PC-9 (cell line): ENCODE measurements at regions not wholly inside any gene's neighbourhood (a gene's known extent, or its start where the extent isn't known, plus 50 kb on each side); places are given as distances from the start of the nearest gene placed in this dataset.

Source experiments
- BruUV-seq: library from RNA; stranded (reverse); fragments of 400-500 nt; replicated peaks from 2 replicates; lab custom pipeline; 2021; lab: Mats Ljungman, UMichigan
- CTCF ChIA-PET: fragments of 300-600 bp; sonication (Branson Sonifier 250); formaldehyde crosslinking; loops from one replicate; lab custom pipeline; 2022; ENCODE audit warnings: antibody characterized with exemption; lab: Charles Lee
- POLR2A ChIA-PET: fragments of 300-600 bp; sonication (Branson Sonifier 250); formaldehyde crosslinking; loops from one replicate; lab custom pipeline; 2022; ENCODE audit warnings: antibody characterized with exemption; ENCODE audit not compliant: unreplicated experiment; lab: Charles Lee
- DNase-seq, 2 experiments: peaks; one replicate each; pipeline versions ENCODE4 v3.0.0 to v3.0.0-alpha.2; 2015 to 2022; ENCODE audit warnings: mixed read lengths in 1 of 2
- H2AFZ ChIP-seq: fragments of 200-600 bp; sonication (generic); 2 replicates; pipeline ENCODE4 v1.8.1; 2017; ENCODE audit warnings: antibody characterized with exemption
- H3F3A ChIP-seq: fragments of 200-600 bp; sonication (generic); 2 replicates; pipeline ENCODE4 v1.8.1; 2017; ENCODE audit warnings: antibody characterized with exemption, mild to moderate bottlenecking, low read depth; ENCODE audit not compliant: insufficient read depth
- H3K27ac ChIP-seq: fragments of 200-600 bp; sonication (generic); 2 replicates; pipeline ENCODE4 v1.6.1; 2016; ENCODE audit warnings: mixed run types
- H3K27me3 ChIP-seq: fragments of 200-600 bp; sonication (generic); 2 replicates; pipeline ENCODE4 v1.6.1; 2016; ENCODE audit warnings: low read depth, mixed run types; ENCODE audit not compliant: insufficient read depth
- H3K36me3 ChIP-seq: fragments of 200-600 bp; sonication (generic); 2 replicates; pipeline ENCODE4 v1.6.1; 2016; ENCODE audit warnings: low read depth, mixed run types
- H3K4me1 ChIP-seq: fragments of 200-600 bp; sonication (generic); replicated peaks from 2 replicates; pipeline ENCODE4 v1.6.1; 2016; ENCODE audit warnings: mixed run types; ENCODE audit not compliant: insufficient read depth
- H3K4me2 ChIP-seq: fragments of 200-600 bp; sonication (generic); 2 replicates; pipeline ENCODE4 v1.6.1; 2017; ENCODE audit warnings: mixed run types
- H3K4me3 ChIP-seq: fragments of 200-600 bp; sonication (generic); 2 replicates; pipeline ENCODE4 v1.6.1; 2016; ENCODE audit warnings: mixed run types
- H3K79me2 ChIP-seq: fragments of 200-600 bp; sonication (generic); 2 replicates; pipeline ENCODE4 v1.6.1; 2017; ENCODE audit warnings: low read depth, mixed run types
- H3K9me2 ChIP-seq: fragments of 200-600 bp; sonication (generic); 2 replicates; pipeline ENCODE4 v1.8.1; 2017; ENCODE audit warnings: mild to moderate bottlenecking; ENCODE audit not compliant: insufficient read depth
- H3K9me3 ChIP-seq: fragments of 200-600 bp; sonication (generic); 2 replicates; pipeline ENCODE4 v1.8.1; 2016; ENCODE audit warnings: low read depth; ENCODE audit not compliant: insufficient read depth
- H4K20me1 ChIP-seq: fragments of 200-600 bp; sonication (generic); 2 replicates; pipeline ENCODE4 v1.8.1; 2017; ENCODE audit not compliant: insufficient read depth
- CTCF ChIP-seq: fragments of 200-600 bp; sonication (generic); conservative IDR thresholded peaks from 2 replicates; pipeline ENCODE4 v1.6.1; 2017; ENCODE audit warnings: mixed run types, antibody characterized with exemption, mild to moderate bottlenecking, moderate library complexity
- EZH2 ChIP-seq: fragments of 200-600 bp; sonication (generic); IDR thresholded peaks from 2 replicates; pipeline ENCODE4 v1.8.0; 2017; ENCODE audit warnings: antibody characterized with exemption, low read depth
- intact Hi-C: fragments of 100-400 bp; cut with micrococcal nuclease; formaldehyde crosslinking; loops from one replicate; pipeline ENCODE4 v1.10.0; 2022; ENCODE audit not compliant: unreplicated experiment

- Histone ChIP-seq H3F3A (no peaks in the 10 kb centered on the region; the same call in 1 of the 2 replicates), H3K4me2 (no peak overlapping the region), H3K79me2 (no peaks in the 10 kb centered on the region), H2AFZ (no peak overlapping the region), H3K9me3 (no peaks in the 10 kb centered on the region), H3K9me2 (no peaks in the 10 kb centered on the region), H4K20me1 (no peaks in the 10 kb centered on the region), H3K4me3 (no peak overlapping the region), H3K27me3 (no peaks in the 10 kb centered on the region), H3K4me1 (no peaks in the 10 kb centered on the region), H3K36me3 (no peaks in the 10 kb centered on the region), H3K27ac (no peak overlapping the region)
- TF ChIP-seq CTCF = no peak
- TF ChIP-seq EZH2 = no peak
- DNase-seq = no peak
- CTCF ChIA-PET = no interaction called here
- intact Hi-C loops = no loop called here
- BruUV-seq = no TSS peak
- POLR2A ChIA-PET = no interaction called here
Measured at GRCh38 chr5:68970617-68971016, 123.2 kb upstream of the SLC30A5 start.

- ChIA-PET POLR2A (no interaction called here), CTCF (interaction anchor here (1.0 kb wide), 1 partner anchor 50 kb away, joined by 3 read pairs; no protein-coding TSS in a partner anchor)
Measured at GRCh38 chr5:68973696-68974095, 120.1 kb upstream of the SLC30A5 start.

GRCh38 chr5:68983043-68983442, 110.8 kb upstream of the SLC30A5 start:
- intact Hi-C loops = no loop called here
- no peaks in the 10 kb centered on the region for H3K4me1 ChIP-seq
- POLR2A ChIA-PET = no interaction called here
- CTCF ChIA-PET = no interaction called here
- H3K4me3 ChIP-seq = no peak overlapping the region
- H2AFZ ChIP-seq = no peak overlapping the region
- no peaks in the 10 kb centered on the region for H3K79me2 ChIP-seq
- no peaks in the 10 kb centered on the region for H3K27me3 ChIP-seq
- H3F3A ChIP-seq = no peaks in the 10 kb centered on the region
- H4K20me1 ChIP-seq = no peaks in the 10 kb centered on the region
- no peak overlapping the region for H3K27ac ChIP-seq
- BruUV-seq = no TSS peak
- DNase-seq = no peak
- H3K36me3 ChIP-seq = no peaks in the 10 kb centered on the region
- TF ChIP-seq EZH2 (no peak), CTCF (no peak)
- H3K4me2 ChIP-seq = no peak overlapping the region
- no peaks in the 10 kb centered on the region for H3K9me3 ChIP-seq
- H3K9me2 ChIP-seq = 0 out of 2 replicates have a peak, but pooled peaks cover 13% of the 10 kb centered on the region

More at GRCh38 chr5:68973696-68974095, 120.1 kb upstream of the SLC30A5 start:
- H3K4me2 ChIP-seq = no peak overlapping the region
- H3K4me1 ChIP-seq = no peaks in the 10 kb centered on the region
- H3K9me3 ChIP-seq = peaks cover 5% of the 10 kb centered on the region; the same call in 1 of the 2 replicates
- no peaks in the 10 kb centered on the region for H3K9me2 ChIP-seq
- H3K27ac ChIP-seq = no peak overlapping the region
- no peaks in the 10 kb centered on the region for H3K27me3 ChIP-seq
- intact Hi-C loops = no loop called here
- no peaks in the 10 kb centered on the region for H3K36me3 ChIP-seq
- no TSS peak for BruUV-seq
- no peak overlapping the region for H3K4me3 ChIP-seq
- no peaks in the 10 kb centered on the region for H4K20me1 ChIP-seq
- H3K79me2 ChIP-seq = no peaks in the 10 kb centered on the region
- TF ChIP-seq EZH2 = no peak
- no peak for TF ChIP-seq CTCF
- no peak overlapping the region for H2AFZ ChIP-seq
- no peaks in the 10 kb centered on the region for H3F3A ChIP-seq
- no peak for DNase-seq
